GM12873 (cell line): ENCODE measurements at regions not wholly inside any gene's neighbourhood (a gene's known extent, or its start where the extent isn't known, plus 50 kb on each side); places are given as distances from the start of the nearest gene placed in this dataset.
A peak's percentile ranks its signal among the peaks of the same experiment; 100 is the strongest.

ENCODE experiments used
- CTCF ChIP-seq: IDR thresholded peaks from 2 replicates; pipeline ENCODE4 v1.5.1; 2012; ENCODE audit warnings: low read depth, mild to moderate bottlenecking, moderate library complexity, low read length, control low read depth; ENCODE audit not compliant: insufficient read depth; ENCODE audit errors: missing control alignments

- no peak for TF ChIP-seq CTCF
Observed at GRCh38 chr3:126264952-126265351, 84.6 kb upstream of the ALDH1L1 start.

GRCh38 chr3:126264381-126264780, 84.0 kb upstream of the ALDH1L1 start:
- no peak for TF ChIP-seq CTCF

GRCh38 chr3:126263971-126264370, 83.6 kb upstream of the ALDH1L1 start:
- no peak for TF ChIP-seq CTCF

GRCh38 chr3:126263539-126263938, 83.2 kb upstream of the ALDH1L1 start:
- no peak for TF ChIP-seq CTCF

GRCh38 chr3:126262227-126262626, 81.8 kb upstream of the ALDH1L1 start:
- no peak for TF ChIP-seq CTCF

GRCh38 chr3:126261037-126261436, 80.7 kb upstream of the ALDH1L1 start:
- TF ChIP-seq CTCF, result no peak

GRCh38 chr3:126259411-126260391, 79.3 kb upstream of the ALDH1L1 start:
- TF ChIP-seq CTCF, result peak; percentile 53
